GM18861 (cell line): ENCODE measurements at regions not wholly inside any gene's neighbourhood (a gene's known extent, or its start where the extent isn't known, plus 50 kb on each side); places are given as distances from the start of the nearest gene placed in this dataset.

Experiments used
- ATAC-seq: cut with Tn5 transposase; IDR thresholded peaks from one replicate; pipeline ENCODE4 v1.9.1; 2021; ENCODE audit not compliant: unreplicated experiment

DNA sequence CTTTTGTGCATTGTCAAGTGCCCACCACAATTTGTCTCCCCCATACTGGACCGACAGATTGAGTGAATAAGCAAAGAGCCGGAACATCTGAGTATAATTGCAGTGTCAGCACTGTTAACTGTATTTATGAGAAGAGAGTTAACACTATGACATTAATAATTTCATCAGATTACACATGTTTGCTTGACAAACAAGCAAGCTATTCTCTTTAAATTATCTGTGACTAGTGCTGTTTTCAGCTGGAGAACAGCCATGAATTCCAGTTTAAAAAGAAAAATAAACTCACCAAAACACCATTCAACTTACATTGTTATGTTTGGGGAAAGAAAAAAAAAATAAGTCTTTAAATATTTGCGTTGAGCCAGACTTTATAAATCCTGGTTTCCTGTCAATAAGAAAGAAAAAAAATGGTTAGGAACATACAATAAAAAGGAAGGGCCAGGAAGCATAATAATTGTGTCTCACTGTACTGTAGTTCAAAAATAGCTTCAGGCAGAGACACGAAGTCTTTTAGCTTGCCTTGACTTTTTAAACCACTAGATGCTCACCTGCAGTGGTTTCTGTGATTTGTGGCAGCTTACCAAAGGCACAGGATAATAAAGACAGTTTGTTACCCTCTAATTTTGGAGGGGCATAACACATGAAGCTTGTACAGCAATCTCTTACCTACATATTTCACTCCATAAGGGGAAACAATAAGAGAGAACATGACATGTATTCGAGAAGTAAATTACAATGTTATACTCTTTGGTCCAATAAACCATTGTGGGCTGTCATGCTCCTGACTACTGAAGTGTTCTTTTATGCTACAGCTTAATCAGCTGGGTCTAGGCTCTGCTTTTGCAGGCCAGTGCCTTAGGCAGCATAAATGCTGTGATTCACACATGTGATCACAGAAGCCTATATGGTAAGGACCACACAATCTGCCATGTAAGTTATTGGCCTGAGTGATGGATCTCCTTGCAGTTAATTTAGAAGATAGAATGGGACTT is 302.0 kb upstream of the ADGRL2 start:
- no peak for ATAC-seq

DNA sequence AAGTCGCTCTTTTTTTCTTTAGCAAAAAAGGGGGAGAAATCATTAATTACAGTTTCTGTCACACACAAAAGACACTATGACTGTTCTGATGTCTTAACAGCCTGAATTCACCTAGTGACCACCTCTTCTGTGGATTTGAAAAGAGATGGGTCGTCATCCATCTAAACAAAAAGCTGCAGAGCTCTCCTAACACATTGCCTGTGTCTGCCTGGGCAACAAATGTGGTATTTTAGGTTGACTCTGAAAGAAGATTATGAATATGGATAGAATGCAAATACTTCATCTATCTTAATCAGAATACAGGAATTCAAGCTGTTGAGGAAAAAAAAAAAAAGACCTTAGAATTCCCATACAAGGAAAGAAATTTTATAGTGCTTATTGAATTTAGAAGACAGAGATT is 304.4 kb upstream of the ADGRL2 start:
- ATAC-seq: no peak

DNA sequence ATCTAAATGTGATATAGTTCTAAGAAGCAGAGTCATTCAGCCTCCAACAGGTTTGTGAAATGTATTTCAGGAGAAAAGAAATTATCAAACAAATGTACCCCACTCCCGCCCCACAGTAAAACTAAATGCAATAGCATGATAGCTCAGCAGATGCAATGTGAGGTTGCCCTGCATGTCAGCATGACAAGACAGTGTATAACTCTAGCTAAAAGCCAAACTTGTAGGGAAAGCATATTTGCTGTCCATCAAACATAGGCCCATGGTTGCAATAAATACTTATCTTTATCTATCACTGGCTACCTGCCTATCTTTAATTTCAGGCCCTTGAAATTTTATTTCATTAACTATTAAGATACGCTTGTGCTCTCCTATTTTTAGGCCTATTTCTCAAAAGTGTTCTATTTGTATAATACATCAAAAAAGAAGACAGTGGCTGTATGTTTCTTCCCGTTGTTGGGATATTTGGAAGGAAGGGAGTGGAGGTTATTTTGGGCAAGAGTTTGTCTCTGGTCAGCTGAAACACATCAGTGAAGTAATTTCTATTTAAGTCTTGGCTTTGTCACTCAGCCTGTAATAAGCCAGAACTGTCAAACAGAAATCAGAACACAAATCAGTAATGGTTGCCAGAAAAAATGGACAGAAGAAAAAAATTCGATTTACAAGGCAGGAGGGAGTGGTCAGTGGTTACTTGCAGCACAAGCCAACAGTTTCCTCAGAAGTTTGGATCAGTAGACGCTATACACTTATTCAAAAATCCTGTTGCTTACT is 307.4 kb upstream of the ADGRL2 start:
- ATAC-seq: no peak

DNA sequence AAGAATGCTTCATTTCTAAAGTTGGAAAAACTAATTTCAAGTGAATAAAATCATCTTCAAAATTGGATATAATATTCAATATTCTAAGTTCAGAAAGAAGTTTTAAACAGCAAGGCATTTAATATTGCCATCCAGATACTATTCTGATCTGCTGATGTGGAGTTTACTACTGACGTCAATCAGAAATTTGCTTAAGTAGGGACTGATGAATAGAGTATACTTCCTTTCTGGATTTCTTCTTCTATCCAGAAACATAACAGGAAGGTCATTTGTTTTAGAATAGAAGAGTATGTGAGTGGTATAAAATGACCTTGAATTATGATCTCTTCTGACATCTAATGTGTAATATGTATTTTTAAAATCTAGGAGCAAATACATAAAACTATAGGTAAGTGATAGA is 308.1 kb upstream of the ADGRL2 start:
- no peak for ATAC-seq

- no peak for ATAC-seq
Observed at GRCh38 chr1:81490614-81491013, 310.1 kb upstream of the ADGRL2 start.

- no peak for ATAC-seq
Observed at GRCh38 chr1:81489372-81489934, 311.3 kb upstream of the ADGRL2 start.

DNA sequence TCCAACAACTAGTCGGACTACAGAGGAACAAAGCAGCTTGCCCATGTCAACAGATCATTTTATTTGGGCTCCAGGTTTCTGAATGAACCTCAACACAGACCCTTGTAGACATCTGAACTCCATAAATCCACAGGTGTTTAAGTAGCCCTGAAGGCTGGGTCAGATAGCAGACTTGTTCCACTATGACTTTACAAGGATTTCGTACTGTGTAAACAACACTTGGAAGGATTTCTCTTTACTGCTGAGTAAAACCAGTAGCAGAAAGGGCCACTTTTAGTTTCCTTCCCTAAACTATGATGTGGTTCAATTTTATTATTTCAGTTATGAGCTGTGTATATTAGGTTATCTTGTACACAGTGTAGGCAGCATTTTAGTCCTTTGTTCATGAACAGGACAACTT is 316.4 kb upstream of the ADGRL2 start:
- no peak for ATAC-seq

- ATAC-seq: no peak
Observed at GRCh38 chr1:81478219-81478618, 322.5 kb upstream of the ADGRL2 start.

- no peak for ATAC-seq
Observed at GRCh38 chr1:81477710-81478109, 323.0 kb upstream of the ADGRL2 start.

DNA sequence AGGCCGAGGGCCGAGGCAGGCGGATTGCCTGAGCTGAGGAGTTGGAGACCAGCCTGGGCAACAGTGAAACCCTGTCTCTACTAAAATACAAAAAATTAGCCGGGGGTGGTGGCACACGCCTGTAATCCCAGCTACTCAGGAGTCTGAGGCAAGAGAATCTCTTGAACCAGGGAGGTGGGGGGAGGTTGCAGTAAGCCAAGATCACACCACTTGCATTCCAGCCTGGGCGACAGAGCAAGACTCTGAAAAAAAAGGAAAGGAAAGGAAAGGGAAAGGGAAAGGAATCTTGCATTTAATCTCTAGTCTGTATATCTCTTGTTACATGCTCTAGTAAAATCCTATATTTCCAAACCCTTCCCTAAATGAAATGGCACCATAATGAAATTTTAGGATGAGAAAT is 328.3 kb upstream of the ADGRL2 start:
- ATAC-seq: no peak

- ATAC-seq: no peak
Observed at GRCh38 chr1:81471255-81471654, 329.5 kb upstream of the ADGRL2 start.

- ATAC-seq: no peak
Observed at GRCh38 chr1:81470275-81470674, 330.5 kb upstream of the ADGRL2 start.

GRCh38 chr1:81467383-81467782 is 333.4 kb upstream of the ADGRL2 start:
- no peak for ATAC-seq

DNA sequence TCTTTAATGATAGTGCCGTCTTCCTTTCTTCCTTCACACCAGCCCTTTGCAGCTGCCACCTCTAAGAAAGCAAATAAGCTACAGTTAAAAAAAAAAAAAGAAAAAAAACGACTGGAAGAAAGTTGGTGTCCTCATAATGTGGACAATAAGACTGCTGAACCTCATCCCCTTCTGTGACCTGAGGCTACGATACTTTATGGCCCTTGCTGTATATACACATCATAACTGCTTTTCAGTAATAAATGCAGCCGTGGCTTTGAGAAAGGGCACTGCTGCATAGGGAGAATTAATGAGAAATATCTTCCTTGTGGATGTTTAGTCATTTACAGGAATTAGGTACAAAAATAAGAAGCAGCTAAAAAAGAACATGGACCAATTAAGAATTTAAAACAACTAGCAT is 333.8 kb upstream of the ADGRL2 start:
- ATAC-seq: no peak

DNA sequence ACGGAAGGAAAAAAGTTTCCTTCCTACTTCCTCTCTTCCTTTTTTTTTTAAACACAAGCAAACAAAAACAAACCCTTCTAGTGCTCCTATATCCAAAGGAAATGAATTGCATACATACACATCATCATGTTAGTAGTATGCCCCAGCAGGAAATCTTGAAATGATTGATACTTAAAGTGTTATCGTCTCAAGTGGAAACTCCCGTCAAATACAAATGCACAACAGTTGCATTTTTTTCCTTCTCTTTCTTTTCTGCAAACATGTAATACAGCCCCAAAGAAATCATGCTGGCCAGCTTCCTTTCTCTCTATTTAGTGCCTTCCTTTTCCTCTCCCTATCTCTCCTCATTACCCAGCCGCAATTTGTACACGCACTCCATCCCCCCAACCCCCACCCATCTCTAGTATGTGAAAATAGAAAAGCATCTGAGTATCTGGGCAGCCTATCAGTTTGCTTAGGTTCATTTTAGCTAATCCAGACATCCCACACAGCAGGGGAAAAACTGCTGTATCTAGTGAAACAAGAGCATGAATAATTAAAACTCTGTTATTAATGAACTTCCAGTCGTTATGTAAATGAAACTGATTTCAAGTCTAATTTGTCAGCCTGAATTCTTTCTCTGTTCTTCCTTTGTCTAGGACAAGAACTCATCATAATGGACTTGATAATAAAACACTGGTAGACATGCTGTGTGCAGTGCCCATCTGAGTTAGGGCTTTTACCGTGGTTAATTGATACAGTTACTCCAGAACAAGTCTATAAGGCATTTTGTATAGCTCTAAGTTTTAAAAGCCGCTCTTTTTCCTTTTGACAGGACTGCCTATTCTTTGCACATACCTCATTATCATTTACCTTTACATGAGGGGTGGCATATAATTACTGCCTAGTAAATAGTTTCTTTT is 336.5 kb upstream of the ADGRL2 start:
- no peak for ATAC-seq

- ATAC-seq: no peak
Observed at GRCh38 chr1:81459043-81459442, 341.7 kb upstream of the ADGRL2 start.

- no peak for ATAC-seq
Observed at GRCh38 chr1:81458186-81458585, 342.5 kb upstream of the ADGRL2 start.

GRCh38 chr1:81455481-81455880 is 345.3 kb upstream of the ADGRL2 start:
- no peak for ATAC-seq

DNA sequence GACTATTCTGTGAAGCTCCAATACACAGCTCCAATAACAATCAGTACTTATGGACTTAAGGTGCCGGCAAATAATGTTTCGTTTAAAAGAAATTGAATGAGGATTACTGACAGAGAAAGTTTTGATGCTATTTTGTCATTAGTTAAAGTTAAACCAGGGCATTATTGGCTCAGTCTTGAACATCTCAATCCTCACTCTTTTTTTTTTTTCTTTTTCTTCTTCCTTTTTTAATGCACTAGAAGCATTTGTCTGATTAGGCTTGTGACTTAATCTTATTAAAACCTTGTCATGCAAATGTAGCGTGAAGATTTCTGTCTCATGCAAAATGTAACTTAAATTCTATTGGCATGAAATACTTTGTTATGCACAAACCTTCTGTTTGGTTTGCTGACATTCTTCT is 346.8 kb upstream of the ADGRL2 start:
- no peak for ATAC-seq

- no peak for ATAC-seq
Observed at GRCh38 chr1:81453367-81453703, 347.4 kb upstream of the ADGRL2 start.
